ENCODE measurements at regions not wholly inside any gene's neighbourhood (a gene's known extent, or its start where the extent isn't known, plus 50 kb on each side); places are given as distances from the start of the nearest gene placed in this dataset.
A peak's percentile ranks its signal among the peaks of the same experiment; 100 is the strongest.

DNA sequence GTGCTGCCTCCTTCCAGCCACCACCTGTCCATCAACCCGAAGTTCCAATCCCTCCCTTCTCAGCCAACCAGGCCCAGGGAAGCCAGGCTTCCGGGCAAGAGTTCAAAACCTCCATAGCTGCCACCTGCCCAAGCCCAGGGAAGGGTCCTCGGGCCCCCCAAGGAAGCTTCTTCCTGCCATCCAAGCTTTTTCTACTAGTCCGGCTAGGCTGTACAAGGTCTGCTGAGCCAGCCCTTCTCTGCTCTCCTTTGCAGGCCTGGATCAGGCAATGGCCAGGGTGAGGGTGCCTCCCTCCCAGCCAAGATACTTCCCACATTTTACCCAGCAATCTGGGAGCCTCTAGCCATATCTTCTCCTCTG lies 96.2 kb downstream of the PJA1 start:
- H3K4me1 ChIP-seq: peaks cover 15% of the 10 kb centered on the region
- DNase-seq: no peak
- no peaks in the 10 kb centered on the region for H3K9me3 ChIP-seq
- no peaks in the 10 kb centered on the region for H3K36me3 ChIP-seq
- H3K4me3 ChIP-seq (ENCODE audit: low read depth, low read length): no peak overlapping the region
- no peaks in the 10 kb centered on the region for H3K27me3 ChIP-seq
- TF ChIP-seq, protein P1, sequence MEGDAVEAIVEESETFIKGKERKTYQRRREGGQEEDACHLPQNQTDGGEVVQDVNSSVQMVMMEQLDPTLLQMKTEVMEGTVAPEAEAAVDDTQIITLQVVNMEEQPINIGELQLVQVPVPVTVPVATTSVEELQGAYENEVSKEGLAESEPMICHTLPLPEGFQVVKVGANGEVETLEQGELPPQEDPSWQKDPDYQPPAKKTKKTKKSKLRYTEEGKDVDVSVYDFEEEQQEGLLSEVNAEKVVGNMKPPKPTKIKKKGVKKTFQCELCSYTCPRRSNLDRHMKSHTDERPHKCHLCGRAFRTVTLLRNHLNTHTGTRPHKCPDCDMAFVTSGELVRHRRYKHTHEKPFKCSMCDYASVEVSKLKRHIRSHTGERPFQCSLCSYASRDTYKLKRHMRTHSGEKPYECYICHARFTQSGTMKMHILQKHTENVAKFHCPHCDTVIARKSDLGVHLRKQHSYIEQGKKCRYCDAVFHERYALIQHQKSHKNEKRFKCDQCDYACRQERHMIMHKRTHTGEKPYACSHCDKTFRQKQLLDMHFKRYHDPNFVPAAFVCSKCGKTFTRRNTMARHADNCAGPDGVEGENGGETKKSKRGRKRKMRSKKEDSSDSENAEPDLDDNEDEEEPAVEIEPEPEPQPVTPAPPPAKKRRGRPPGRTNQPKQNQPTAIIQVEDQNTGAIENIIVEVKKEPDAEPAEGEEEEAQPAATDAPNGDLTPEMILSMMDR (IDR thresholded peaks at IDR 0.05; ENCODE audit: low read depth, low read length): no peak

GRCh38 chrX:69068301-69069085 lies 96.8 kb downstream of the PJA1 start:
- Histone ChIP-seq H3K36me3 (no peaks in the 10 kb centered on the region), H3K4me1 (peaks cover 15% of the 10 kb centered on the region), H3K9me3 (no peaks in the 10 kb centered on the region), H3K27me3 (no peaks in the 10 kb centered on the region), H3K4me3 (ENCODE audit: low read depth, low read length) (no peak overlapping the region)
- peak; percentile 42 for DNase-seq
- TF ChIP-seq, protein P1 (IDR thresholded peaks at IDR 0.05; ENCODE audit: low read depth, low read length): no peak

GRCh38 chrX:69067841-69068240 lies 97.4 kb downstream of the PJA1 start:
- Histone ChIP-seq H3K4me1 (peaks cover 15% of the 10 kb centered on the region), H3K9me3 (no peaks in the 10 kb centered on the region), H3K27me3 (no peaks in the 10 kb centered on the region), H3K4me3 (ENCODE audit: low read depth, low read length) (no peak overlapping the region), H3K36me3 (no peaks in the 10 kb centered on the region)
- DNase-seq: no peak
- TF ChIP-seq, protein P1 (IDR thresholded peaks at IDR 0.05; ENCODE audit: low read depth, low read length): no peak; the same call in 1 of the 2 replicates

GRCh38 chrX:69066966-69067525 lies 98.2 kb downstream of the PJA1 start:
- H3K4me1 ChIP-seq: peaks cover 11% of the 10 kb centered on the region; the same call in 1 of the 2 replicates
- H3K9me3 ChIP-seq: no peaks in the 10 kb centered on the region
- TF ChIP-seq, protein P1 (IDR thresholded peaks at IDR 0.05; ENCODE audit: low read depth, low read length): no peak
- DNase-seq: no peak
- no peaks in the 10 kb centered on the region for H3K27me3 ChIP-seq
- H3K4me3 ChIP-seq (ENCODE audit: low read depth, low read length): no peak overlapping the region
- H3K36me3 ChIP-seq: no peaks in the 10 kb centered on the region

DNA sequence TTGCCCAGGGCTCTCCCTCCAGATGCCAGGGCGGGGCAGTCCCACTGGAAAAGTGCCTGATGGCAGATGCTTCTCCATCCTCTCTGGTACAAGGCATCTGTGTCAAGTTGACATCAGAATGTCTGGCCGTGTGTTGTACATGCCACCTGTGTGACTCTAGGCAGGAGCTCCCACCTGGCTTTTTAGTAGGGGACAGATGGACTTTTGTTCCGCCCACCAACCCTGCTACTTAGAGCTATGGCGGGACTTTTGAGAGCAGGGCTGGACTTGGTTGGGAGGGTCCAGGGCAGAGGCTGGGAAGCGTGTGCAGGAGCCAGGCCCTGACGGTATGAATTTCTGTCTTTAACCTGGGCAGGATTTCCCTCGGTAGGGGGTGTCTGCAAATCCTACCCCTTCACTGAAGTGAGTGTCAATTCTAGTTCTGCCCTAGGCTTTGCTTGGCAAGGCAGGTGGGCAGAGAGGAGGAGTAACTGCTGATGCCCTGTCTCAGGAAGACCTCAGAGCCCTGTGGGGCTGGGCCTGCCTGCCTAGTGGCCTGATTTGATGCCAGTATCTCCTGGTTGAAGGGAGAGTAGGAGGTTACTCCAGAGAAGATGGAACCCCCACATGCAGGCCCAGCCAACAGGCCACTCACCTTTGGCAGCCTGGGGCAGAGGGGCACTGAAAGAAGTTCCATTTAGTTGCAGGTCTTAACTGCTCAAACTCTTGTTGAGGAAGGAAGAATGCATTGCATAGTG lies 99.1 kb downstream of the PJA1 start:
- peaks cover 8% of the 10 kb centered on the region; the same call in 1 of the 2 replicates for H3K4me1 ChIP-seq
- H3K9me3 ChIP-seq: no peaks in the 10 kb centered on the region
- no peaks in the 10 kb centered on the region for H3K36me3 ChIP-seq
- no peaks in the 10 kb centered on the region for H3K27me3 ChIP-seq
- no peak overlapping the region for H3K4me3 ChIP-seq (ENCODE audit: low read depth, low read length)
- TF ChIP-seq, protein P1 (IDR thresholded peaks at IDR 0.05; ENCODE audit: low read depth, low read length): no peak
- no peak for DNase-seq

Data from BE2C (cell line).